Endothelial cell of umbilical vein (primary cell): ENCODE measurements at regions not wholly inside any gene's neighbourhood (a gene's known extent, or its start where the extent isn't known, plus 50 kb on each side); places are given as distances from the start of the nearest gene placed in this dataset.

ENCODE experiments used
- CTCF ChIP-seq, 2 donors: IDR thresholded peaks; 1 replicate in 1 of 2; 2 replicates in 1 of 2; pipeline ENCODE4 v1.5.1; 2011; ENCODE audit warnings: low read length in 2 of 2, mild to moderate bottlenecking in 2 of 2, moderate library complexity in 2 of 2, control low read depth in 1 of 2, inconsistent platforms in 1 of 2, low read depth in 1 of 2; ENCODE audit not compliant: insufficient read depth in 1 of 2; ENCODE audit errors: extremely low read depth in 1 of 2
- EZH2 ChIP-seq: IDR thresholded peaks from 2 replicates; pipeline ENCODE4 v1.6.1; 2012; ENCODE audit warnings: borderline replicate concordance, low read depth, mild to moderate bottlenecking, moderate library complexity, low read length, inconsistent platforms; ENCODE audit not compliant: severe bottlenecking
- FOS ChIP-seq: IDR thresholded peaks from 2 replicates; pipeline ENCODE4 v1.6.1; 2011; ENCODE audit warnings: mild to moderate bottlenecking, low read length, moderate library complexity, borderline replicate concordance; ENCODE audit not compliant: insufficient read depth
- JUN ChIP-seq: IDR thresholded peaks from 2 replicates; pipeline ENCODE4 v1.6.1; 2011; ENCODE audit warnings: borderline replicate concordance, low read depth; ENCODE audit not compliant: insufficient read length, insufficient read depth
- MAX ChIP-seq: IDR thresholded peaks from 2 replicates; pipeline ENCODE4 v1.6.1; 2011; ENCODE audit not compliant: insufficient read depth, insufficient read length
- MYC ChIP-seq: IDR thresholded peaks from one replicate; pipeline ENCODE4 v1.6.1; 2011; ENCODE audit warnings: mild to moderate bottlenecking, low read depth, low read length
- POLR2A ChIP-seq: IDR thresholded peaks from 2 replicates; pipeline ENCODE4 v1.6.1; 2012; ENCODE audit warnings: low read depth, mild to moderate bottlenecking, control low read depth, low read length
- POLR2AphosphoS5 ChIP-seq: IDR thresholded peaks from 2 replicates; pipeline ENCODE4 v1.6.1; 2012; ENCODE audit warnings: low read depth, mild to moderate bottlenecking, control low read depth, low read length, moderate library complexity; ENCODE audit not compliant: insufficient read depth

- TF ChIP-seq CTCF (IDR thresholded peaks at IDR 0.05; ENCODE audit: extremely low read depth in 1 of 2, insufficient read depth in 1 of 2, low read depth in 1 of 2, low read length in 2 of 2) (peak; percentile 32 to 37), EZH2 (no peak), POLR2A (no peak), POLR2AphosphoS5 (no peak), MAX (no peak), FOS (no peak), JUN (no peak), MYC (no peak)
These were observed 126.7 kb upstream of the CCDC196 start for GRCh38 chr14:66359500-66359899.
